CD4-positive, alpha-beta T cell treated with Interleukin-4 for 1 hour (primary cell): ENCODE measurements at regions not wholly inside any gene's neighbourhood (a gene's known extent, or its start where the extent isn't known, plus 50 kb on each side); places are given as distances from the start of the nearest gene placed in this dataset.

ENCODE experiments used
- DNase-seq, 2 donors: peaks; one replicate each; pipeline ENCODE4 v3.0.0-alpha.2; 2020 to 2022

DNA sequence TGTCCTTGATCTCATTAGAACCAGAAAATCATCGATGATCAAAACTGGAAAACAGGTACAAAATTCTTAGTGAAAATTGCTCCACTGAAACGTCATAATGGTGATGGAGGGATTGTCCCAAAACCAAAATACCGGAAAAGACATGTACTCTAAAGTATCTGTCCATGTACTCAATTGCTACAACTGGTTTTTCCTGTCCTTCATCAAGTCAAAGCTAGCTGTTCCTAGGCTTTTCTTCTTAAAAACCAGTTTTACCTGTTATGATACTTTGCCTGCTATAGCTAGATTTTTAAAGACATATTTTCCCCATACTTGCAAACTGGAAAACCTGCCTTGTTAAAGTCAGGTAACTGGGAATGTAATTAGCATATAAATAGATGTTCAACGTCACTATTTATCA, 50.5 kb upstream of the LRRC1 start:
- no peak for DNase-seq

DNA sequence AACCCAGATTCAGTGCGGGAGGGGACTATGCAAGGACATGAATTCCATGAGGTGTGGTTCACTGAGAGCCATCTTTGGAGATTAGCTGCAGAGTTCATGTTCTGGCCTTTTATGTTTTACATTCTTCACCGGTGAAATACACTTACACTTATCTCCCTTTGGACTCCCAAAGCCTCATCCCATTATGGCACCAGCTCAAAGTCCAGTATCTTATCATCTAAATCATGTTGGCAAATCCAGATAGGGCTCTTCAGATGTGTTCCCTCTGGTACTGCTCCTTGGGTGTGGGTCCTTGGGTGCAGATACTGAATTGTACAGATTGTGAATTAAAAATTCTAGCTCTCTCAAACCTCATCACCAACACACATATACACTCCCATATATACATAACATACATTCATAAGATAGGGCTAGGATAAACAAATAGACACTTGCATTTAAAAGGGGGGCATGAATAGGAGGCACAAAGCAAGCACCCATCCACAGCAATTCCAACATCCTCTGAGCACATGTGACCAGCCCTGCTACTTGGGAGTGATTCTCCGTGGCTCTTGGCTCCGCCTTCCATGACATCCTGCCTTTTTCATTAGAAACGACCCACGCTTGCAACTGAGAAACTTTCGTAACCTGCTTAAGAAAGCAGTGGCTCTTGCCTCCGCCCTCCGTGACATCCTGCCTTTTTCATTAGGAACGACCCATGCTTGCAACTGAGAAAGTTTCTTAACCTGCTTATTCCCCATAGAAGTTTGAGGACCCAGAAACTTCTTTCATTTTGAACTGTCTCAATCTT, 53.6 kb upstream of the LRRC1 start:
- DNase-seq: peak; percentile 17 to 28

DNA sequence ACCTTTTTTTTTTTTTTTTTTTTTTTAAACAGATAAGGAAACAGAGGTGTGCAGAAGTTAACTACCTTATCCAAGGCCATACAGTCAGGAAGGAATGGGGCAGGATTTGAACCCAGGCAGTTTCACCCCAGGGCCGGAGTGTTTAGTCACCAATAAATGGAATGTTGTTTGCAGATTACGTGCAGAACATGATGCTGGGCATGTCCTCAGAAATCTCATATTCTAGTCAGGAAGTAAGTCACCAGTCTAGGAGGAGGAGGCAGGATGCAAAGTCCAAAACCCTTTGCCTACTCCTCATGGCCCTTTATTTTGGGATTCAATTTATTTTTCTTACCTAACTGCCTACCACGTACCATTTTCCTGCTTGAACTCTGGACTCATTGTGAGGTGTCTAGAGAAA, 57.1 kb upstream of the LRRC1 start:
- no peak for DNase-seq

DNA sequence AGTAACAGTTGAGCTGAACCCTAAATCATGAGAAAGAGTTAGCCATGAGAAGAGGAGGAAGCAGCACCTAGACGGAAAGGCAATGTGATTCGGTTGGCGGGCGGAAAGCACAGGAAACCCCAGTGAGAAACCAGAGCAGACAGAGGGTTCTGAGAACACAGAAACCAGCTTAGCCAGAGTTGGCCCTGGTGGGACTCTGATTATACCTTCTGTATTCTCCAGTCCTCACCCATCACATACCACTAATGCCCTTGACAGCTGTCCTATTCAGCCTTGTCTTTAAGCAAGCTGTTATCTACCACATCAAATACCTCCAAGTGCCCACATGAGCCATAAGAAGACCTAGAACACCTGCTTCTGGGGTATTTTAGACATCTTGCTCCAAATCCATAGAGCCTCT, 58.9 kb upstream of the LRRC1 start:
- peak in 1 of 2 donors; percentile 16 for DNase-seq

DNA sequence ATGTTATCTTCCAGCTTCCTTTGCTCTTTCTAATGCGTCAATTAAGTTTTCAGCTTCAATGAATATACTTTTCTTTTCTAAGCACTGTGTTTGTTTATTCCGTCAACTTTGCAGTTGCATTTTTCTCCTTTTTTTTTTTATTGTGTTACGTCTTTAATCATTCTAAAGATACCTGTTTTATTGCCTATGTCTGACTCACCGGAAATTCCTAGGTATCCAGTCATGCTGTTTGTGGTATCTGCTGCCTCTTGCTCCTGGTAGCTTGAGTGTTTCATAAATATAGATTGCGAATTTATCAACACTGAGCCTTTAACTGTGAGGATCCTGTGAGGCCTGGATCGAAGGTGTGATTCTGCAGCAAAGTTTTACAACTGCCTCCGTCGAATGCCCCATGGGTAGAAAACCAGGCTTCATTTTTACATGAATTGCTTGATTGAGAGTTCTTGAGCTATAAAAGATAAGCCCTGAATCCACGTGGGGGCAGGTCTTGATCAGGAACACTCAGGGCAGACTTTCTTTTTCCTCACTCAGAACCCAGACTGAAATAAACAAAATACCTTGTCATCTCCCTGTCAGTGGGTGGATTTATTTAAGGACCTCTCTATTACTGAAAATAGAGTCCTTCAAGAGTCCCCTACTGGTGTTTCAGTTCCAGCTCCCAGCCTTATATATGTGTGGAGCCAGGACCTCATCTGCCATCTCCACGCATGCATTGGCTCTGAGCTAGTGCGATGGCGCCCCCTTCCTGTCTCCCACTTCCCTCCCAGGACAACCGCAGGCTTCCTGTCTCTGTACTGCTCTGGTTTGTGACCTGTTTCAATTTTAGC, 60.1 kb upstream of the LRRC1 start:
- DNase-seq: no peak

DNA sequence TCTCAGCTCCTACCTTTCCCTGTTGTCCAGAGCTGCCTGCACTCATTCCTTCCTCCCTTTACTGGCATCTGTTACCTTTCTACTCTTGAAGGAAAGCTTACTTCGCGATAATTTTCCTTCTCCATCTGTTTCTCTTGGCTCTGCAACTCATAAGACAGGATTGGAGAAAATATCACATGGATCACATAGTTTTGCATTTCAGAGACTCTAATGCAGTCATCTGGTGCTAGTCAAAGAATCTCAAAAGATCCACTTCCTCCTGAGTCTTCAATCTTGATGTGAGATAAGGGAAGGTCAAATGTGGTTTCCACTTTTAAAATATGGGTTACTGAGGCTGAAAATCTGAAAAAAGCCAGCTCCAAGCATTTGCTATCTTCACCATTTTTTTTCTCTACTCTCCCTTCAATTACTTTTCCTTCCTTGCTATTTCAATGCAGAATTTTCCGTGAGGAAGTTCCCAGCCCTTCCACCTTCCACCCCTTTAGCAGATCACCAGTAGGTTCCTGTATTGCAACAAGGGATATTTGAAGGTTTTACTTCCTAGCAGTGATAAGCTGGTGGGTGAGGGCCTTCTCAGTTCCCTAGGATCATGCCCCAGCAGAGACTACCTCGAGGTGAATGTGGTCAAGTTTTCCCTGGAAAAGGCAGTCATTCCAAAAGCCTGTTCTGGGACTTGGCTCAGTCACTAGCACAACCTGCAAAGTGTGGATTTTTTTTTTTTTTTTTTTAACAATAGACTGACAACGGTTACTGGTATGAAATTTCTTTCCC, 62.8 kb upstream of the LRRC1 start:
- DNase-seq: no peak

DNA sequence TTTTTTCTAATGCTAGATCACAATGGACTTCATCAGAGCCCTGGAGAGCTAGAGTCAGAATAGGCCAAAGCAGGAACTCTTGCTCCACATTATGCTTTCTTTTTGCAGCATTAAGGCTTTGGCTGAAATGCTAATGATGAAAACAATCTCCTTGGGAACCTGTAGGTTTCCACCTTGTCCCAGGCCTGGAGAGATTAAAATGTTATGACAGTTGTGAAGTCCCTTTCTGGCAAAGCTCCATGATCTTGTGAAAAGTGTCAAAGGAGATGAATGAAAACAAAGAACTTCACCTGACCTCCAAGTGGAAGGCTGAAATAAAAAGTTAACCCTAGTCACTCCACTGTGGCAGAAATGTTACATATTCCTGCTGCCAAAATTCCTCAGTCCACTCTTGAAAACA, 64.0 kb upstream of the LRRC1 start:
- no peak for DNase-seq

DNA sequence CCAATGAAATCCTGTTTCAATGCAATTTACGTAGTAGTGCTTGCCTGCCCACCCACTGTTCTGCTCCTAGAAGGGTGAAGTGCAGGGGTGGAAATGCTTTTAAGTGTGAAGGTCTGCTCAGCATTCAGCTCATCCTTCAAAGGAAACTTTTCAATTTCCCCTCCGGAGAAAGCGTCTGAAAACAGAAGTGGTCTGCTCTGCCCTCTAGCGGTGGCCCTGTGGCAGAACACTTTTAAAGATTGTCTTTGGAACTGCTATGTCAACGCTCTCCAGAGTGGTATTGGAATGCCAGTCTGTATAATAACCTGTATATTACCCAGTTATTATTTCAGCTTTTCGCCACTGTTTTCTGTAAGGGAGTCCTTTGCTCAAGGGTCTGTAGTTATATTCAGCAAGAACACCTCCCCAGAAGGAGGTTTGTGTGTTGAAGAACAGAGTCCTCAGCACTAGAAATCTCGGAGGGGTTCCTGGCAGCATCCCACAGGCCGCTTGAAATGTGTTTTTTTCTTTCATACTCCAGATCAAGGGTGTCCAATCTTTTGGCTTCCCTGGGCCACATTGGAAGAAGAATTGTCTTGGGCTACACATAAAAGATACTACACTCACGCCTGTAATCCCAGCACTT, 63.1 kb upstream of the KLHL31 start:
- DNase-seq: peak; percentile 53 to 60

DNA sequence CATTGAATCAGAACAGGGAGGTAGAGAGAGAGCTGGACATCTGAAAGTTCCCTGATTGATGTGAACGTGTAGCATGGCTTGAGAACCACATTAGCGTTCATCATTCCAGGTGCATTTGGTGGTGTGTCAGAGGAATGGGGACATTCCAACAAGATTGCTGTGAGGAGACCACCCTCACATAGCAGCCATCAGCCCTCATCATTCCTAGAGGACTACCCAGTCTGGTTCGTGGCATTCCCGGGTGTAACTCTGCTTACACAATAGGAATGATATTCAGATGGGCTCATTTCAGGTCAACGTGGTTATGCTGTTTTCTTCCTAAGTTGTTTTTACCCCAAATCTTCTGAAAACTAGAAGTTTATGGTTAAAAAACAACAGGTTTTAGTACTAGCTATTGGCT, 62.2 kb upstream of the KLHL31 start:
- DNase-seq: no peak

DNA sequence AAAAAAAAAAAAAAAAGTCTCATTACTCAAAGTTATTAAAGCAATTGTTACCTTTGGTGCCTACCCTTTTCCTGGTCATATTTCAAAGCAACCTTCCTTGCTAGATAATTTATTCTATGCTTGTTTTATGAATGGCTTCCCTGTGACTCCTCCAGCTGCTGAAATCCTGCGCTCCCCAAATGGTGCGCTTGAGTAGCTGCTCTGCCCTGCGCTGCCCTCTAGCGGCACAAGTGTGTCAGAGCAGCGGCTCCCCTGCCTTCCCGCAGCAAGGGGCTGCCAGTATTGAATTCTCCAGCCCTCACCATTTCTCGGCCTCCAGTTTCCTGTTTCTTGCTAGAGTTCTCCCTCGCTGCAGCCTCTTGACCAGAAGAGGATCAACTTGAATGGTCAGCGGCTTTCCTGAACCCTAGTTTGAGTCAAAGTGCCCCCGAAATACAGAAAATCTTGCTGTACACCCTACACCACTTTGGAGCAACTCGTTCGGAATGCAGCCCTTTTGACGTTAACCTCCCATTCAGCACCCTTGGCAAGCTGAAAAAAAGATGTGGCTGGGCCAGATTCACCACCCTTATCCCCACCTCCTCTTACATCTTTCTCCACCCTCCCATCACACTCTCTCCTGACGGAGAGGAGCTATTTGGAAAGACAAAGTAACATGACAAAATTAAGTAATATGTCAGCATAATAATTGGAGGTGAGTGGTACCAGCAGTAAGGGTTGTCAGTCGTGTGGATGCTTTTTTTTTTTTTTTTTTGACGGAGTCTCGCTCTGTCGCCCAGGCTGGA, 60.4 kb upstream of the KLHL31 start:
- DNase-seq: peak; percentile 70 to 72

DNA sequence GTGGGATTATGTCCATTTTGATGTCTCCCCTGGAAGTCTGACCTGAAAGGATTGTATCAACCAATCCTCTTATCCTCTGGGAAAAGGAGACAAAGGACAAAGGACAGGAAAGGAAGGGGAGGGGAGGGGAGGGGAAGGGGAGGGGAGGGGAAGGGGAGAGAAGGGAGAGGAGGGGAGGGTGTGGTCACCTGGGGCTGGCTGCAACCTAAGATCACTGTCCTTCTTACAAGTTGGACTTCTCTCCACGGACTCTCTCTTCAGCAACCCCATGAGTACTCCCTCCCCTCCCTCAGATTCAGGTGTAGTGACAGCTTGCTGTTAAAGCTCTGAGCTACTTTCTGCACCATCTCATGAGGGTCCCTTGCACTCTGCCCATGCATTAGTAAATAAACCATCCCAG, 58.9 kb upstream of the KLHL31 start:
- DNase-seq: no peak

DNA sequence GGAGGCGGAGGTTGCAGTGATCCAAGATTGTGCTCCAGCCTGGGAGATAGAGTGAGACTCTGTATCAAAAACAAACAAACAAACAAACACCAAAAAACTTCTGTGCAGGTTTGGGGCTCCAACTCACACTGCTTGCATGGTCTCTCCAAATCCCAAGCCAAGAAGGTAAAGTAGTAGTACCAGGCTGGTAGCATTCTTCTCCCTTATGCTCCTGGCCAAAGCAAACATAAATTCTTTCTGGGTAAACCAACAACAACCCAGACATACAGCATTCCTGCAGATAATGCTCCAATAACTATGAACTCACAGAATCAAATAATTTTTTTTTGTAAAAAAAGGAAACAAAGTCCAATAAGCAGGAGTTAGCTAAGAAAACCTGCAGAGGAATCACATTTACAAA, 57.8 kb upstream of the KLHL31 start:
- no peak for DNase-seq

DNA sequence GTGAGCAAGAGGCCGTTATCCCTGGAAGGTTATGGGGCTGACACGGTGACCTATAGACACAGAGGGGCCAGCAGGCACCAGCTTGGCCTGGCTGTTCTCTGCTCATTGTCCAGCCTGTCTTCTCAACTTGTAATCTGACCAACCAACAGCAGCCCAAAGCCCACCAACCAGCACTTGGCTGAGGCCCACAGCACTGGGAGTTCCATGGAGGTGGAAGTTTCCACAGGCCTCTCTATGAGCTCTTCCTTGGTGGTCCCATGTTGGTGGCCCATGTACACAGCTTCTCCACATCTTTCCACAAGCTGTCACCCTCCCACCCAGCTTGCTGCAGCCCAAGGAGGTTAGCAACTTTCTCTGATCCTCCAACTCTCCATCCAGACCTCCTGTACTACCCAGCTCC, 56.2 kb upstream of the KLHL31 start:
- DNase-seq: no peak

DNA sequence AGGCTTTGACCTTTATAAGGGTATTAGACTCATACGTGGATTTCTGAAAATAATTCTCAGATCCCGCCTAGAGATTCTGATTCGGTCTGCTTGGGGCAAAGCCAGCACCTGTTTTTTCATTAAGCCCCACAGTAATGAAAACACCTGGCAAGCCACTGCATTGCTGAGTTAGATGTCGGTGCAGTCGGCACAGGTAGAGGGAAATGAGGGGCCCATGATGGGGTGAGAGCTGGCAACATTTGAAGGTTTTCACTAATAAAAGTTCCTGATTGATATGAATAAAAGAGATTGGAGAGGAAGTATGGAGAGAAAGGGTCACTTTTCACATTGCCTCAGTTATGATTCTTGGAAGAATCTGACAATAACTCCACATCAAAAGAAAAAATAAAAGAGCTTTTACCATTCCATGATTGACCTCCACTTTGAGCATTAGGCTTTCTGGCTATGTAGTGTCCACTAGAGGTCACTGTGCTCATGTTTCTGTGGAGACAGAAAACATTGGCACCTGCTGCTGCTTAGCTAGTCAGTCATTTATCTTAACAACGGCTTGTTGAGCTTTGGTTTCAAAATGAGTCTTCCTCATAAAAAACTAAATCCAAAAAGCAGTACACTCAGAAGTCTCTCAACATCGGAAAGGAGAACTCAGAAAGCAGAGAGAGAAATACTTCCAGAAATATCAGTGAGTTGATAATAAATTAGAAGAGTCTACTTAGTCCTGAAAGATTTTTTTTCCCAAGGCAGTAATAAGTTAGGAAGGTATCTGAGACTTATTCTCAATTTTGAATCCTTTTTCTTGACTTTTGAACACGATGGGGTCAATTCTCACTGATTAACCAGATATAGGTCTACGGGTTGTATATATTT, 53.3 kb upstream of the KLHL31 start:
- peak; percentile 24 to 53 for DNase-seq

DNA sequence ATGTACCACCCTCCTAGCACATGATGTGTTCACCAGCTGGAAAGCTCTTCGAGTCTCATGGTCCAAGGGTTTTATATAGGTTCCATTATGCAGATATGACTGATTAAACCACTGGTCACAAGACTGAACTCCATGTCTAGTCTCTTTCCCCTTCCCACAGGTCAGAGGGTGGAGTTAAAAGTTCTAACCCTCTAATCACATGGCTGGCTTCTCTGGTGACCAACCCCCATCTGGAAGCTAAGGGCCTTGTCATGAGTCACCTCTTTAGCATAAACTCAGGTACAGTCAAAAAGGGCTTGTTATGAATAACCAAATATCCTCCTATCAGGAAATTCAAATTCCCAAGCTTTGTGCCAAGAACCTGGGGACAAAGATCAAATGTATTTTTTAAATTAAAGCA, 52.0 kb upstream of the KLHL31 start:
- DNase-seq: no peak

DNA sequence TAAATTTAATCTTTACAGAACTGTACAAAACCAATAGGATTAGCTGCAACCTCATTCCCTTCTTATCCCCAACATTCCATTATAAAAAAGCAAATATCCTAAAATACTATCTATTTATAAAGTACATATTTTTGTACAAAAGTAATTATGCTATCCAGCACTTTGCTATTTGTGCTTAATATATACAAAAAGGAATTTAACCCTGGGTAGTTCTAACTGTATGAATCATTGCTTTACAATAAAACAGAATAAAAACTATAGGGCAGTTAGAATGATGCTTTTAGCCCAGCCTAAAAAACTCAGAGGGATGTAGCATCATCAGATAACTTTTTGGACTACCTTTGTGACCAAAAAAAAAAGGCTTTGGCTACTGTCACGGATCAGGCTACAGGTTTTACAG, 49.9 kb upstream of the KLHL31 start:
- DNase-seq: no peak
